ENCODE measurements at regions not wholly inside any gene's neighbourhood (a gene's known extent, or its start where the extent isn't known, plus 50 kb on each side); places are given as distances from the start of the nearest gene placed in this dataset.
"Not testable (repeated sequence)": the region's sequence is repeated elsewhere in the genome, so short reads cannot be mapped to it uniquely, and the experiment has no call there.

GRCh38 chr13:90933097-90933826, 414.2 kb upstream of the MIR17HG start:
- no peak for DNase-seq (ENCODE audit: low read depth in 4 of 4, low spot score in 1 of 4)

- DNase-seq (ENCODE audit: low read depth in 4 of 4, low spot score in 1 of 4), result no peak
Measured at GRCh38 chr13:90934741-90935140, 412.7 kb upstream of the MIR17HG start.

GRCh38 chr13:90938848-90939247, 408.6 kb upstream of the MIR17HG start:
- DNase-seq (ENCODE audit: low read depth in 4 of 4, low spot score in 1 of 4), result no peak

GRCh38 chr13:90943946-90944345, 403.5 kb upstream of the MIR17HG start:
- DNase-seq (ENCODE audit: low read depth in 4 of 4, low spot score in 1 of 4), result no peak

- DNase-seq (ENCODE audit: low read depth in 4 of 4, low spot score in 1 of 4), result not testable (repeated sequence)
Measured at GRCh38 chr13:90945146-90945545, 402.3 kb upstream of the MIR17HG start.

- not testable (repeated sequence) for DNase-seq (ENCODE audit: low read depth in 4 of 4, low spot score in 1 of 4)
Measured at GRCh38 chr13:90946125-90946524, 401.4 kb upstream of the MIR17HG start.

GRCh38 chr13:90947976-90948375, 399.5 kb upstream of the MIR17HG start:
- no peak for DNase-seq (ENCODE audit: low read depth in 4 of 4, low spot score in 1 of 4)

GRCh38 chr13:90950160-90950559, 397.3 kb upstream of the MIR17HG start:
- DNase-seq (ENCODE audit: low read depth in 4 of 4, low spot score in 1 of 4), result no peak

GRCh38 chr13:90951663-90952062, 395.8 kb upstream of the MIR17HG start:
- DNase-seq (ENCODE audit: low read depth in 4 of 4, low spot score in 1 of 4), result no peak

- no peak for DNase-seq (ENCODE audit: low read depth in 4 of 4, low spot score in 1 of 4)
Measured at GRCh38 chr13:90952326-90952725, 395.2 kb upstream of the MIR17HG start.

- no peak for DNase-seq (ENCODE audit: low read depth in 4 of 4, low spot score in 1 of 4)
Measured at GRCh38 chr13:90954605-90955195, 392.8 kb upstream of the MIR17HG start.

GRCh38 chr13:90956031-90956430, 391.5 kb upstream of the MIR17HG start:
- DNase-seq (ENCODE audit: low read depth in 4 of 4, low spot score in 1 of 4), result no peak

GRCh38 chr13:90958866-90959265, 388.6 kb upstream of the MIR17HG start:
- DNase-seq (ENCODE audit: low read depth in 4 of 4, low spot score in 1 of 4), result no peak

- DNase-seq (ENCODE audit: low read depth in 4 of 4, low spot score in 1 of 4), result no peak
Measured at GRCh38 chr13:90968166-90968904, 379.2 kb upstream of the MIR17HG start.

GRCh38 chr13:90974249-90974975, 373.1 kb upstream of the MIR17HG start:
- no peak for DNase-seq (ENCODE audit: low read depth in 4 of 4, low spot score in 1 of 4)

- DNase-seq (ENCODE audit: low read depth in 4 of 4, low spot score in 1 of 4), result no peak
Measured at GRCh38 chr13:90979059-90979458, 368.4 kb upstream of the MIR17HG start.

GRCh38 chr13:90984756-90985155, 362.7 kb upstream of the MIR17HG start:
- no peak for DNase-seq (ENCODE audit: low read depth in 4 of 4, low spot score in 1 of 4)

- DNase-seq (ENCODE audit: low read depth in 4 of 4, low spot score in 1 of 4), result no peak
Measured at GRCh38 chr13:90995001-90995400, 352.5 kb upstream of the MIR17HG start.

- DNase-seq (ENCODE audit: low read depth in 4 of 4, low spot score in 1 of 4), result no peak
Measured at GRCh38 chr13:90995614-90996013, 351.9 kb upstream of the MIR17HG start.

GRCh38 chr13:90997951-90998350, 349.5 kb upstream of the MIR17HG start:
- no peak for DNase-seq (ENCODE audit: low read depth in 4 of 4, low spot score in 1 of 4)

- no peak for DNase-seq (ENCODE audit: low read depth in 4 of 4, low spot score in 1 of 4)
Measured at GRCh38 chr13:90999401-90999800, 348.1 kb upstream of the MIR17HG start.

- DNase-seq (ENCODE audit: low read depth in 4 of 4, low spot score in 1 of 4), result no peak
Measured at GRCh38 chr13:91001371-91001770, 346.1 kb upstream of the MIR17HG start.
